ENCODE measurements at regions not wholly inside any gene's neighbourhood (a gene's known extent, or its start where the extent isn't known, plus 50 kb on each side); places are given as distances from the start of the nearest gene placed in this dataset.

- TF ChIP-seq SRF (IDR thresholded peaks at IDR 0.05; ENCODE audit: low read depth): no peak
- TF ChIP-seq, protein P1, sequence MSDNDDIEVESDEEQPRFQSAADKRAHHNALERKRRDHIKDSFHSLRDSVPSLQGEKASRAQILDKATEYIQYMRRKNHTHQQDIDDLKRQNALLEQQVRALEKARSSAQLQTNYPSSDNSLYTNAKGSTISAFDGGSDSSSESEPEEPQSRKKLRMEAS (IDR thresholded peaks at IDR 0.05): no peak
- no peak for TF ChIP-seq CTCF (IDR thresholded peaks at IDR 0.05 in 2 of 3, conservative IDR thresholded peaks at IDR 0.05 in 1 of 3; ENCODE audit: borderline replicate concordance in 1 of 3, insufficient read depth in 1 of 3, low read depth in 2 of 3, low read length in 2 of 3)
Observed at GRCh38 chr4:173913496-173913895, 370.0 kb downstream of the FBXO8 start.
